Inflammatory macrophage treated with lipopolysaccharide for 1 hour (primary cell): ENCODE measurements at regions not wholly inside any gene's neighbourhood (a gene's known extent, or its start where the extent isn't known, plus 50 kb on each side); places are given as distances from the start of the nearest gene placed in this dataset.
"Not testable (repeated sequence)": the region's sequence is repeated elsewhere in the genome, so short reads cannot be mapped to it uniquely, and the experiment has no call there.

Experiments
- DNase-seq, 2 donors: peaks; one replicate each; pipeline ENCODE4 v3.0.0-alpha.2; 2020 to 2022

DNA sequence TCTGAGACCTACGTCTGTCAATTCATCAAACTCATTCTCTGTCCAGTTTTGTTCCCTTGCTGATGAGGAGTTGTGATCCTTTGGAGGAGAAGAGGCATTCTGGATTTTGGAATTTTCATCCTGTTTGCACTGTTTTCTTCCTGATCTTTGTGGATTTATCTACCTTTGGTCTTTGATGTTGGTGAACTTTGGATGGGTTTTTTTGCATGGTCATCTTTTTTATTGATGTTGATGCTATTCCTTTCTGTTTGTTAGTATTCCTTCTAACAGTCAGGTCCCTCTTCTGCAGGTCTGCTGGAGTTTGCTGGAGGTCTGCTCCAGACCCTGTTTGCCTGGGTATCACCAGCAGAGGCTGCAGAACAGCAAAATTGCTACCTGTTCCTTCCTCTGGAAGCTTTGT, 322.2 kb downstream of the CCSER2 start:
- not testable (repeated sequence) for DNase-seq

DNA sequence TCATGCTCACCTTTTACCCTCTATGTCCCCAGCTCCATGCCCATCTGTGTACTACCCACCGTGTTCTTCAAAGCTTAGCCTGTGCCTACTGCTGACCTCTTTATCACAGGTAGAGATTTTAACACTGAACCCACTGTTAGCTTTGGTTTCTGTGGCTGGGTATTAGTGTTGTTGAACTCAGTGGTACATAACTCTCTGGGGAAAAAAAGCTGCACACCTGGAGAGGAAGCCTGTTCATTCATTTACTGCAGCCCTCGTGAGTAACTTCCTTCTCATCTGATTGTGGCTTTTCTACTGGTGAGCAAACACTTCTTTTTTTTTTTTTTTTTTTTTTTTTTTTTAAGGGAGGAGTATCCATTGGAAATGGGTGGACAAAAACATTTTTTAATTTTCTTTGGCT, 326.3 kb downstream of the CCSER2 start:
- no peak for DNase-seq

DNA sequence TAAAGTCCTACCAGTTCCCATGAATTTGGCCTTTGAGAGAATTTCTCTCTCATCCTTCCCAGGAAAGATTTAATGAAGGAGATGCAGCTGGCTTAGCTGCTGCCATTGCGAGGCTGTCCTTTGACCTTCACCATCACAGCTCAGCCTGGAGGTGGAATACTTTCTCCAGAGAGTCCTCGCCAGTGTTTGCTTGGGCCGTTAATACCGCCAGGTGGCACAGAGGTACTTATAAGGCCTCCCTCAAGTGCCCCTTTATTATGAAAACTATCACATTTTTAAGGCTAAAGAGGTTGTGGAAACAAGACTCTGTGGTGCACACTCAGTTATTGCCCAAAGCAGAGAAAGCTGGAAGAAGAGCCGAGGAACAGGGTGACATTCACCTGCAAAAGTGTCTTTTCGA, 330.6 kb downstream of the CCSER2 start:
- DNase-seq = no peak

DNA sequence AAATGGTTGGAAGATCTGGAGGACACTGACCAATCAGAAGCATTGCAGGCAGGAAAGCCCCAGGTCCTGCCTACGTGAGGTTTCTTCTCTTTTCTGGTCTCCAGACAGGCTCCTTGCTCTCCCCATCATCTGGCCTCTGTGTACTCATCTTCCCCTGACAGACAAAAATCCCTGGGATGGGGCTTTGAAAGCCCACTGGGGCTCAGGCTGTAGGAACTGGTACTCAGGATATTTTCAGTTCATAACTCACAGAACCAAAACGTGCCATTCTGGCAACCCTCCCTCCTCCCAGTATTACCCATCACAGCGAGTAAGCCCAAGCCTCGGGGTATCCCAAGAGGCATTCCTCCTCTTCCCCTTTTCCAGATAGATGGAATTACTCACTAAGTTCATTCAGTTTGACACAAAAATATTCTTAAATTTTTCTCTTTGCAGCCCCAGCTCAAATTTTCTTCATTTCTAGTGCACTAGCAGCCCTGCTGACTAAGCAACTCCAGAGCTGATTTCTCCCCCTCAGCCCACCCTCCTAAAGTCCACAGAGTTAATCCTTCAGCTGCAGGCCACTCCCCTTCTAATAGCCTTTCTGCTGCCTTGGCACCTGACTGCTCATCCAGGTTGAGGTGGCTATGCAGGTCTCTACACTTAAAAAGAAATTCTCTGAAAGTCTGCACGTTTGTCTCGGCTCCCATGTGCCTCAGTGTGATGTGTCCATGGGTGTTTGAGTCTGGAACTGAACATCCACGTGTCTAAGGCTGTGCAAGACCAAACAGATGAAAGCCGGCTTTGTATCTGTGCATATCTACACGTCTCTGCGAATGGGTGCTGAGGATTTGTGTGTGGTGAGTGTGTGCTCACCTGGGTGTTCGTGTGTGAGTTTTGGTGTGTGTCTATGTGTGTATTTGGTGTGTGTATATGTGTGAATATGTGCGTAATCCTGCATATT, 331.4 kb downstream of the CCSER2 start:
- no peak for DNase-seq

DNA sequence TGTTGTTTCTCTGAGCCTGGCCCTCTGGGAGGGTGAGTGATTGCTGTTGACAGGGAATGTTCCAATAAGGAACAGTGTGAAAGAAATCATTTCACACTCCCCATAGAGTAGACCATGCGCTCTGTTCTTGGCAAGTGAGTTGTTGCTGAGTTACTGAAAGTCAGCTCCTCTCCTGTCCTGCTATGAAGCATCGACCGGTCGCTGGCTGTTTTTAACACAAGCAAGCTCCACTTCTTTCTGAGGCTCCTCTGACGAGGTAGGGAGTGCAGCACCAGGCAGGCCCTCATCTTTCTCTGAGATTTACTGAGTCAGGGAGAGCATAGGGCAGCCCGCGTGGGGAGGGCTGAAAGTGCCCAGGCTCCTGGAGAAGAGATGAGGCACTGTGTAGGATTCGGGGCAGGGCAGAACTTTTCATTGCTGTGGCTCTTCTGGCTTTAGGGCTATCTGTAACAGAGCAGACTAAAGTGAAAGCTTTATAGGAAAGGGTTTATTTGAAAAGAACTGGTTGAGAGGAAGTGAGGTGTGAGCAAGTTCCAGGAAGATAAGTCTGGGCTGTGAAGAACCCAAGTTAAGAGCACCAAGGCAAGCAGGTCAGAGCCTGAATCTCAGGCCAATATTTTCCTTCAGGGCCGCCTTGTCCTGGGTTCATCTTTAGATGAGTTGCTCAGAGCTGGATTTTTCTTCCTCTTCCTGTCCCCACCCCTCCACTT, 332.2 kb downstream of the CCSER2 start:
- no peak for DNase-seq

DNA sequence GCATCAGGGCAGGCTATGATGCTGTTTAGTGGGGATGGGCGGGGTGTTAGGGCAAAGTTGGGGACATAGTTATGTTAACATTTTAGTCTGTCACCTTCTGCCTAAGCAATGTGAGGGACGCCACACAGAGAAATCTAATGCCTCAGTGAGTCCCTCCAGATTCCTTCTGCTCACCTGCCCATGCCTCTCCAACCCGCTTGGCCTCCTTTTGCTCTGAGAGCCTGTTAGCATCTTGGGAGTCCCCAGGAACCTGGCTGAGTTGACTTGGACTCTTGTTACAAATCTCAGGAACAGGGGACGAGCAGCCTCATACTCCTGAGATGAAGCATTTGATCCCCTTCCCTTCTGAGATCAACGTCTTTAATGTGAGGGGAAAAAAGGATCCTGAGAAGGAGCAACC, 336.8 kb downstream of the CCSER2 start:
- no peak for DNase-seq

DNA sequence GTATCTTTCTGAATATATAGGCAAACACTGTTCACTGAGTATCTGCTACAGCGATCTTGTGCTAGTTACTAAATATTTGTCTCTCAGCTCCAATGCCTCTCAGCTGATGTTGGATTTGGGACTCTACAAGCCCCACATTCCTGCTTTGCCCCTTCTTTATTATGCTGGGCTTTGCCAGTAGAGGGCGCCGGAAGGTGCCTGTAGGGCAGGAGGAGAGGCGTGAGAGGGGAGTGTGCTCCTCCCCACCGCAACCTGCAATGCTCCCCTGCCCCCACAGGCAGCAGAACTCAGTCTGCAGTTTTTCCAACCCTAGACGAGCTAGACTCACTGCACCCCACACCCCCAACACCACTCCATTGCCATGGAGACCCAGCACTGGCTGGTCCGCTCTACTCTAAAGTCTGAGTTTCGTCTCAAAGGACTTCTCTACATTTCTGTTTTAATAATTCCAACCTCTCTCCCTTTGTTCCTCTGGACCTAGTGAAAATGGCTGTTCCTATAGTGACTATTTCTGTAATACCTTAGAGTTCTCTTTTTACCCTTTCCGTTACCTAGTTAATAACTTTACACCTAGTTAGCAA, 337.6 kb downstream of the CCSER2 start:
- DNase-seq = peak in 1 of 2 donors; percentile 18

DNA sequence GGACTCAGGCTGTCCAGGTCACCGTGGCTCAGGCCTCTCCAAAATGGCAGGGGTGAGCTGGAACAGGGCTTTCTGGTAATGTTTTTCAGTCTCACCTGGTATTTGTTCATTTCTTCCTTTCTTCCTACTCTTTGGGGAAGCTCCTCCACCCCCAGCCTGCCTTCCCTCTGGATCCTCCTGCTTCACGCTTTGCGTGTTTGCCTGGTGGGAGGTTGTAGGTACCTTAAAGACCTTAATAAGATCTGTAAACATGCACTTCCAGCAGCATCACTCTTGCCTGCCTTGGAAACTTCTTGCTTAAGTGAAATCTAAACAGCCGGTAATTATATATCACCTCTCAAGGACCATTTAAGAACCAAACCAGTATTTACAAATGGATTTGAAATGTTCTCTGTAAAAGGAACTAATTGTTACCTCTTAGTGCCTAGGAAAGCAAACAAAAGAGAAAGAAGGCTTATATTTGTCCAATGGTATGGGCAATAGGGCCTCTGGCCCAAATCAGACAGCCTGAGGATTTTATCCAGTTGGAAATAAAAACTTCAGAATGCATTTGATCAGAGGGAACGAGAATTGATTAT, 339.9 kb downstream of the CCSER2 start:
- DNase-seq = no peak

DNA sequence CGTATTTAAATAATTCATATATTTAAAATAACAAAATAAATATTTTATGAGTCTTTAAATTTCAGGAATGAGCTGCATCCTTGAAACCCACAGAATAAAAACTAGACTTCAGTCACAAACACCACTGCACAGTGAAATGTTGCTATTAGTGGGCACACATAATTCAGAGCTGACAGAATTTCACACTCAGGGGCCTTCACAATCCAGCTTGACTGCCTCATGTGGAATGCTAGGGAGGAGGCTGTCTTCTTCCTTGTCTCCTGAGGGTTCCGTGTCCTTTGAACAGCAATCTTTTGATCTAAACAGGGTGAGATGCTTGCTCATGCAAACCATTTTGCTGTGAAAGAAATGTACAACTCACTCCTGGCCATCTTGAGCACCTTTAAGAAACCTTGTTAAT, 346.7 kb downstream of the CCSER2 start:
- DNase-seq = no peak

DNA sequence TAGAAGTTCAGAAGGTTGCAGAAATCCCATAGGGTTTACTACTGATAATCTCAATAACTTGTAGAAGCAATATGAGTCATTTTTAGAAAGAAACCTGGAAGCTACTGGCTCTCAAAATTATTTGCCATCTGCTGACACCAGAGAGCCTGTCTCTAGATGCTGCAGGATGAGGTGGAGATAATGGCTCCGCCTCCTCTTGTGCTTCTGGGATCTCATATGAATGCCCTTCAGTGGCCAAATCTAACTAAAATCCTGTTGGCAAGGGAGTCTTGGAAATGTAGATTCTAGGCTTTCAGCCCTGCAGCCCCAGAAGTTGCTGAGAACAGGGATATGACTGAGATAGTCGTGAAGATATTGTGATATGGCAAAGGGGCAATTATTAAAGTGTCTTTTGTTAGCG, 348.1 kb downstream of the CCSER2 start:
- no peak for DNase-seq

DNA sequence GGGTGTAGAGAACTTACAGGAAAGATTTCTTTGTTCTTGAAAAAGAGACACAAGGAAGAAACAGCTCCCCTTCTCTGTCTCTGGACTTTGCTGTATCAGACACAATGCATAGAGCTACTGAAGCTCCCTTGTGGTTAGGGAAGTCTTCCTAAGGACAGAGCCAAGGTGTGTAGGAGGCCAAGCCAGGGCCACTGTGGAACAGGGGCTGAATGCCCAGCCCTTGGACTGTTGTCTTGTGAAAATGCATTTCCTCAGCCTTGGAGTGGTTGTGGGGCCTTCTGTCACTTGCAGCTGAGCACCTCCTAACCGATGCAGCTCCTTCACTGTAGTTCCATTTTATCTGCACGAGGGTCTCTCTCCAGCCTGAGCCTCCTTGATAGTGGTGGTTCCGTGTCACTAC, 353.4 kb downstream of the CCSER2 start:
- no peak for DNase-seq

DNA sequence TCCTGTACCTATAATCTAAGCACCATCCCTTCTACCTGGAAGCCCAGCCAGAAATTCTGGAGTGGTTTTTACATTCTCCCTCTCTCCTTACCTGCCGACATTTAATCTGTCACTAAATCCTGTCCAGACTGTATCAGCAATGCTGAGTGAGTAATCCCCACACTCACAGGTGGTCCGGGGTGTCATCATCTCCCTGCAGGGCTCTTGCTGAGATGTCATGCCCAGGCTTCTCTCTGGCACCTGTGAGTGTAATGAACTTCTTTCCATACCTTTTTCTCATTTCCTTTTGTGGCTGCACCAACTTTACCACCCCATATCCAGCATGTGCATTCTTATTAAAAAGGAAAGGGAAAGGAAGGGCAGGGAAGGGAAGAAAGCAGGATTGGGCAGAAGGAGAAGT, 355.2 kb downstream of the CCSER2 start:
- no peak for DNase-seq

DNA sequence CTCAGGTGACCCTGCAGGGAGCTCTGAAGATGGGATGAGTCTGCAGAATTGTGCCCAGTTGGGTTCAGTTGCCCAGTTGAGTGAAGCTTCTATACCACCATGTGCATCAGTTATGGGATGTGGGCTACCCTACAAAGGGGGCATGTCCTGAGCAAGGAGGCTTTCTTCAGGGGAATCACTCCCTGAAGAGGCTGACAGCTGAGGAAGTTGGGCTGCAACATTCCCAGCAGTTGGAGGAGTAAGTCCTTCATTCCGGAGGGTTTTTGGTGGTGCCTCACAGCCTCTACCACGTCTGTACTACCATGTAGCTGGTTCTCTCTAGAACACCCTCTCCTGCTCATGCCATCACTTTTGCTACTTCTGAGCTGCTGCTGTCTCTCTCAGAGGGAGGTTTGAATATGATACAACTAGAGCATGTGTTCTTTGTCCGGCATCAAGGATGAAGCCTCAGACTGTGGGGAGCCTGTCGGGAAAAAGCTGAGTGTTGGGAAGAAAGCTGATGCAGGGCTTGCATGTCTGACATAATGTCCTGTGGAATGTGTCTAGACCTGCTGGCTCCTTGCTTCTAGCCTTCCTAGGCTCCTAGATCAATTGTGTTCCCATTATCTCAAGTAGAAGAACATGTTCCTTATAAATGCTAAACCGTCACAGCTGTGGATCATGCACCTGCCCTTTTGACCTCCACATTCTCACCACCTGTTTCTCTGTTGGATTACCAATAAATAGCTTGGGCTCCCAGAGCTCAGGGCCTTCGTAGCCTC, 355.8 kb downstream of the CCSER2 start:
- no peak for DNase-seq

DNA sequence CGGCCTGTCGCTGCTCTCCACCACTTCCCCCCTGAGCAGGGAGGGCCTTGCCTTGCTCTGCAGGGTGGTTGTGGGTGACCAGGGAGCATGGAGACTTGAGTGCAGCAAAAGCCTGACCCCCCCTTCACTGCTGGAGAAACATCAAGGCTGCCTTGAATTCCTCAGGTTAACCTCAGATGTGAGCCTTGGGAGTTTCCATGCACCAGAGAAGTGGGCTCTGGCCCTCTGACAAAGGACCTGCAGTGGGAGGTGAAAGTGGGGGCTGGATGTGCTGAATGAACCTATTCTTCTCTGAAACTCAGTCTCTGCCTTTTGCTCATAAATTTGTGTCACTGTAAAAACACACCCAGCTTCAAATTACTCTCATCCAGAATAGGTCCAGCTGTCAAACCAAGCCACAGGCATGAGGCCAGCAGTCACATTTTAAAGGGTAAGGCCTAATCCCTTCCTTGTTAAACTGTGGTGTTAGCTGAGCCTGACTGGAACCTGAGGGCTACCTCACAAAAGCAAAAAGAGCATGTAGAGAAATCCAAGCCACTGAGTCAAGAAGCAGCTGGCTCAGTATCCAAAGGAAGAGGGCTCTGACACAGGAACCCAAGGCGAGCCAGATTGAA, 356.8 kb downstream of the CCSER2 start:
- no peak for DNase-seq

DNA sequence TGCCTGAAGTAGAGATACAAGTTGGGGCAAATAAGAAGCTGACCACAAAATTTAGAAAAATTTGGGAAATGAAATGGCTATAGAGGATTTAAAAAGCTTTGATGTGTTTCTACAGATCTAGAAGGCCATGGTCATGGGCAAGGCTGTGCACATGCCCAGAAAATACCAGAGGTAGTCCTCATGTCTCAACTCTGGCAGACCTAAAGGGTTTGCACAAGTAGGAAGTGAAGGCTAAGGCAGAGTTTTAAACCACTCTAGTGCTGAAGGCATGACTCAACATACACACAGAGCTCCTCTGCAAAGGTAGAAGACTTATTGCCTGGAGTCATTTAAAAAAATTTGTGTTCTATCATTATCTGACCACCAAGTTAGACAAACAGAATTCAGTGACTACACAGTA, 364.6 kb downstream of the CCSER2 start:
- no peak for DNase-seq

DNA sequence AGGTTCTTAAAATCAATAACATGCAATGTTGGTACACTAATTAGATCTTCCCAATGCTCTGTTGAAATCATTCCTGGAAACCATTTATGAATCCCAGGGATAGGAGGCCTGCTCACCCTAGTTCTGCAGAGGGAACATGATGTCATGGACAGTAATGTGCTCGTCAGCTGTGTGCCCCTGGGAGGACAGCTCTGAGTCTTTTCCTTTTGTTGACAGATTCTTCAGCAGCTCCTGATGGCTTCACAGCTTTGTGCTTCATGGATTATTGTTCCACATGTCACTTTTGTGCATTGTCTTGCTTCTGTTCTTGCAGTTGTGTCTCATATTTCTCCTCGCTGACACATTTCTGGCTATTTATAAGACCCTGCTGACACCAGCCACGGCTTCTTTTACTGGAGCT, 367.5 kb downstream of the CCSER2 start:
- DNase-seq = no peak

DNA sequence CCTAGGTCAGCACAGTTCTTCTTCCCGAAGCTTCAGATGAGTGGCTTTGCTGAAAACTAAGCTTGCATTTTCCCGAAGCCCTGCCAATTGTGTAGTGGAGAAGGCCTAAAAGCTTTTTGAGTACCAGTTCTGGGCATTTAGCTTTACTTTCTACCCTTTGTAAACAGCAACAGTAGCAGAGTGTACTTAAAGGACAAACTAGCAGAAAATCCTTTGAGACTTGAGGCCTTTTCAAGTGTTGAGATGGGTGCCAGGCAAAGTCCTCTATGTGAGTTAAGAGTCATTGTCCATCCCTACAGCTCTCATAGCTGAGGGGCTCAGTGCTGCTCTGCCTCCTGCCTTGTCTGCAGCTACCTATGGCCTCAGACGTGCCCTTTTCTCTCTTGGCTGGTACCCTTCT, 368.2 kb downstream of the CCSER2 start:
- no peak for DNase-seq

DNA sequence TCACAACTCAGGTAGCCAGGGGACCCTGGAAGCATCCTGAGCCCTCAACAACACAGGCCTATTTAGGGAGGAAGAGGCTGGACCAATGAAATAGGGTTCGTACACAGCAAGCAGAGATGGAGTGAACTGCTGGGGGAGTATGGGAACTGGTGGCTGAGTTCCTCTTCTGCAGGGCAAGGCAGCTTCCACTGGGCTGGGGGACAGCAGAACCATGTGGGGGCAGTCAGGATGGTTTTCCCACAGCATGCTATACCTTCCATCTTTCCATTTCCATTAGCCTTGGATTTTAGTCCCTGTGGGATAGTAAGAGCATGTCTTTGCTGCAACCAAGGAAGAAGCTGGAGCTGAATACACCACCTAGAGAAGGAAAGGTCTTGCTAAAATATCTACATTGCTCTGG, 370.6 kb downstream of the CCSER2 start:
- no peak for DNase-seq

DNA sequence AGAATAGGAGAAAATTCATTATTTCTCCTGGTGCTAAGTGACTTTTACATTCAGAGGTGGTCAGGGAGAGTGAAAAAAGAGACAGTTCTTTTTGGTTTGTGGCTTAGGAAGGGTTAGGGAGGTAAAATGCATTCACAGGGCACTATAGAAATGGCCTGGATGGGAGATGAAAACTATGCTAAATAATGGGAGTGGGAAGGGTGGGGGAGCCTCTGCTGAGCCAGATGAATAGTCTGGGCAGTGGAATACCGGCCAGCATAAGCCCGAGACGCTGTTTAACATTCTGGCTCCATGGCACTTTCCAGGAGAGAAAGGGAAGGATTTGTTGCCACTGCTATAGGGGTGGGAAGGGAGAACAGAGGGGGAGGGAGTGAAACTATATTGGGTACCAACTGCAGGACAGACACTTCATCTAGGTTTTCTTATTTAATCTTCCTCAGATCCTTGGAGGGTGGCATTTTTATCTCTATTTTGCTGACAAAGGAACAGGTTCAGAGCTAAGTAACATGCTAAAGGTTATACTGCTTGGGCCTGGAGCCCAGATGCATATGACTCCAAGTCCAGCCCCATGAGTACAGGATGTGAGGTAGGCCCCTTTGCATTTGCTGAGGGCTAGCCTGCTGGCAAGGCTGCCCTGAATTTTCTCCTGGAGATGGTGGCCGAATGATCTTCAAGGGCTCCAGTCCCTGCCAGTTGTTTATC, 372.4 kb downstream of the CCSER2 start:
- DNase-seq = no peak

DNA sequence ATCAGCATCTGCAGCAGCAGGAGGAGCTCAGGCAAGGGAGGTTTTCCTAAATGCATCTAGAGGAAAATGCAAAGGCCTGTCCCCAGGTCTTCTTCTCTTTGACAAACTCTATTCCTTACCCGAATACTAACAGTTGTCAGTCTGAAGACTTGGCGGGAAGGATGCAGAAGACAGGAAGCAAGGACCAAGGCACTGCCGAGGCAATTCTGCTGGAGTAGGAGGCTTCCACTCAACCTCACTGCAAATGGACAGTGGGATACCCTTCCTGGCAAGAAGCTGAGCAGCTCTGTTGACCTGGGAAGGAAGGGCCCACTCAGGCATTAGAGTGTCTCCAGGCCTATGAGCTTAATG, 373.0 kb downstream of the CCSER2 start:
- DNase-seq = no peak

DNA sequence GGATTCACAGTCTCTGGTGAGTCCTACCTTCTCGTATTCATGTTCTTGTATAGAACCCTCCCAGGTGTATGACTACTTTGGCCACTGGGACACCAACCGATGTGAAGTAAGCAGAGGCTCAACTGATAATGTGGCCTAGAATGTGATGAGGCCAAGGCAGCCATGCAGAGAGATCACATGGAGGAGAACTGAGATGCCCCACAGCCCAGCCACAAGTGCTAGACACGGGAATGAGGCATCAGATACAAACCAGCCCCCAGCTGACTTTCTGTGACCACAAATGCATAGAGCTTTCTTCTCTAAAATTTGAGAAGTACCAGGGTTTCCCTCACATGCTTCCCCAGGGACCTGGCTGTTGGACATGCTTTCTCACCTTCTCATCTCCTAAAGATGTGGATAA, 375.7 kb downstream of the CCSER2 start:
- DNase-seq = no peak

DNA sequence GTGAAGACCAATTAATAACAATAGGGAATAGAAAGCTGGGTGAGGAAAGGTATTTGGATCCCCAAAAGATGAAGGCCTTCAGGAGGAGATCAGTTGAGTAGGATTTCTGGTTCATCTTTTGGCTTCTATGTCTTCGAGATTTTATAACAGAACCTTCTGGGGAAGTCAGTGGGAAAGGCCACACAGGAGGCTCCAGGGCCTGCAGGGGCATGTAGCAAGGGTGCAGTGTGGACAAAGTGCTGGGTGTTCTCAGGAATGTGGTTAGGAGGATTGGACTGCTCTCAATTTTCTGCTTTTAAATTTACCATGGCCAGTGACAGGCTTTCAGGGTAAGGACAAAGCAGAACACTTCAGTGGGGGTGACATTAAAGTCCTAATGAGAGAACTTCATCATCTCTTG, 378.0 kb downstream of the CCSER2 start:
- DNase-seq = no peak
